ENCODE measurements at regions not wholly inside any gene's neighbourhood (a gene's known extent, or its start where the extent isn't known, plus 50 kb on each side); places are given as distances from the start of the nearest gene placed in this dataset.

- Mint-ChIP-seq H3K27me3 (ENCODE audit: low read depth in 3 of 3) (peaks cover 0 to 4% (median 3%) of the 10 kb centered on the region in 3 donors), H3K9me3 (peaks cover 0 to 1% (median 0%) of the 10 kb centered on the region in 7 donors), H3K4me1 (no peaks in the 10 kb centered on the region), H3K27ac (no peak overlapping the region), H3K4me3 (no peak overlapping the region), H3K36me3 (no peaks in the 10 kb centered on the region)
- Histone ChIP-seq H3K27ac (ENCODE audit: low read depth in 1 of 2, low read length in 2 of 2) (no peak overlapping the region), H3K79me2 (ENCODE audit: insufficient read depth, low read length) (no peaks in the 10 kb centered on the region), H3K9ac (ENCODE audit: insufficient read depth, low read length, poor library complexity, severe bottlenecking) (no peak overlapping the region), H3K4me2 (replicated peaks; ENCODE audit: extremely low read depth, low read length, poor library complexity, severe bottlenecking) (no peak overlapping the region), H3K36me3 (replicated peaks in 1 of 2; ENCODE audit: control insufficient read depth in 1 of 2, insufficient read depth in 2 of 2, low read length in 2 of 2) (no peaks in the 10 kb centered on the region), H2AFZ (ENCODE audit: insufficient read depth, low read depth, low read length, poor library complexity, severe bottlenecking) (no peak overlapping the region), H3K27me3 (ENCODE audit: control insufficient read depth in 2 of 2, insufficient read depth in 2 of 2, low read length in 2 of 2) (no peaks in the 10 kb centered on the region), H4K20me1 (ENCODE audit: insufficient read depth, low read length) (no peaks in the 10 kb centered on the region), H3K4me1 (ENCODE audit: control insufficient read depth in 1 of 2, insufficient read depth in 2 of 2, low read length in 2 of 2) (no peaks in the 10 kb centered on the region), H3K9me3 (replicated peaks in 1 of 2; ENCODE audit: control insufficient read depth in 1 of 2, insufficient read depth in 1 of 2, low read length in 2 of 2) (no peaks in the 10 kb centered on the region), H3K4me3 (replicated peaks in 1 of 3; ENCODE audit: low read depth in 2 of 3, low read length in 3 of 3) (no peak overlapping the region)
- no CpG with 5 or more reads among the region's 2 CpGs for WGBS (ENCODE audit: insufficient coverage)
- no peak for DNase-seq
- intact Hi-C loops (cut with micrococcal nuclease), result no loop called here
- no peak for TF ChIP-seq CTCF (IDR thresholded peaks at IDR 0.05)
Measured at GRCh38 chr18:47549021-47549540, 297.6 kb upstream of the SKOR2 start.

DNA sequence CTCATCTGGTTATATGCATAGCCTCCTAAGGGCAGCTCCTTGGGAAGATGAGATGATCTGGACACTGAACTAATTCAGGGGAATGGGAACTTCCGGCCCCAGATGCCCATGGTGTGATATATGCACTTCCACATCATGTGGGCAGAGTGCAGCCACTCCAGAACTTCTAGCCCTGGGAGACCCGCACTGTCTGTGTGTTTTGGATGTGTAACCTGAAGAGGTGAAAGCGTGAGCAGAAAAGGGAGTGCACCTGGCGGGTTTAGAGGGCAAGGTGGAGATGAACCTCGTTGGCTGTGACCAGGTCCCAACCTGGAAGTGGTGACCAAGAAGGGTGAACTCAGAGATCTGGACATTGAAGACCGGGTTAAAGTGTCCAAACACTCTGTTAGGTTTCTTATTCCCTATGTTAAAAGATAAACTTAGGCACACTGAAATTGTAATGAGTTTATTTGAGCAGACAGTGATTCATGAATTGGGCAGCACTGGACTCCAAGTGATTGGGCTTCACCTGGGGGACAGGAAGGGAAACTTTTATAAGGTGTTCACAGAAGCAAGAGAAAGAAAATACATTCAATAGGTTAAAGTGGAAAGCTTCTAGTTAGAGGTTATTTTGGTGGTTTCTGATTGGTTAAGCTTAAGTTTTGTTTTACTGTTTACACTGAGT lies 296.2 kb upstream of the SKOR2 start:
- Mint-ChIP-seq H3K9me3 (peaks cover 0 to 1% (median 0%) of the 10 kb centered on the region in 7 donors), H3K27me3 (ENCODE audit: low read depth in 3 of 3) (peaks cover 0 to 4% (median 3%) of the 10 kb centered on the region in 3 donors), H3K27ac (no peak overlapping the region), H3K4me1 (no peaks in the 10 kb centered on the region), H3K36me3 (no peaks in the 10 kb centered on the region), H3K4me3 (no peak overlapping the region)
- Histone ChIP-seq H3K27me3 (ENCODE audit: control insufficient read depth in 2 of 2, insufficient read depth in 2 of 2, low read length in 2 of 2) (no peaks in the 10 kb centered on the region), H3K9me3 (replicated peaks in 1 of 2; ENCODE audit: control insufficient read depth in 1 of 2, insufficient read depth in 1 of 2, low read length in 2 of 2) (no peaks in the 10 kb centered on the region), H3K79me2 (ENCODE audit: insufficient read depth, low read length) (no peaks in the 10 kb centered on the region), H2AFZ (ENCODE audit: insufficient read depth, low read depth, low read length, poor library complexity, severe bottlenecking) (no peak overlapping the region), H3K27ac (ENCODE audit: low read depth in 1 of 2, low read length in 2 of 2) (no peak overlapping the region), H3K36me3 (replicated peaks in 1 of 2; ENCODE audit: control insufficient read depth in 1 of 2, insufficient read depth in 2 of 2, low read length in 2 of 2) (no peaks in the 10 kb centered on the region), H3K9ac (ENCODE audit: insufficient read depth, low read length, poor library complexity, severe bottlenecking) (no peak overlapping the region), H3K4me2 (replicated peaks; ENCODE audit: extremely low read depth, low read length, poor library complexity, severe bottlenecking) (no peak overlapping the region), H3K4me3 (replicated peaks in 1 of 3; ENCODE audit: low read depth in 2 of 3, low read length in 3 of 3) (no peak overlapping the region), H3K4me1 (ENCODE audit: control insufficient read depth in 1 of 2, insufficient read depth in 2 of 2, low read length in 2 of 2) (no peaks in the 10 kb centered on the region), H4K20me1 (ENCODE audit: insufficient read depth, low read length) (no peaks in the 10 kb centered on the region)
- 84% methylated on average over 5 of the region's 6 CpGs for WGBS (ENCODE audit: insufficient coverage)
- intact Hi-C loops (cut with micrococcal nuclease), result no loop called here
- no peak for TF ChIP-seq CTCF (IDR thresholded peaks at IDR 0.05)
- no peak for DNase-seq
